Left cardiac atrium (tissue), 4 donors: ENCODE measurements at regions not wholly inside any gene's neighbourhood (a gene's known extent, or its start where the extent isn't known, plus 50 kb on each side); places are given as distances from the start of the nearest gene placed in this dataset.
"Not testable (repeated sequence)": the region's sequence is repeated elsewhere in the genome, so short reads cannot be mapped to it uniquely, and the experiment has no call there.

Source experiments
- ATAC-seq, 2 donors: fragments of 200-7000 bp; cut with Tn5 transposase; one replicate each; pipeline ENCODE4 v1.9.1; 2020; ENCODE audit warnings: mild to moderate bottlenecking in 2 of 2, moderate library complexity in 2 of 2
- DNase-seq: peaks from one replicate; pipeline ENCODE4 v3.0.0-alpha.2; 2020
- intact Hi-C, 2 donors: fragments of 100-400 bp; cut with DNase I; formaldehyde crosslinking; loops; one replicate each; pipeline versions ENCODE4 v1.14.1 to v1.15.1; 2022 to 2023
- donor health status: DM: no; HTN: yes; CAD: no.
- donor health status: DM: no; HTN: yes; CAD: no; lungs with severe emphysema.
- donor health status: DM: yes; HTN: yes; CAD: no.
- donor health status: Dilated cardiomyopathy.

DNA sequence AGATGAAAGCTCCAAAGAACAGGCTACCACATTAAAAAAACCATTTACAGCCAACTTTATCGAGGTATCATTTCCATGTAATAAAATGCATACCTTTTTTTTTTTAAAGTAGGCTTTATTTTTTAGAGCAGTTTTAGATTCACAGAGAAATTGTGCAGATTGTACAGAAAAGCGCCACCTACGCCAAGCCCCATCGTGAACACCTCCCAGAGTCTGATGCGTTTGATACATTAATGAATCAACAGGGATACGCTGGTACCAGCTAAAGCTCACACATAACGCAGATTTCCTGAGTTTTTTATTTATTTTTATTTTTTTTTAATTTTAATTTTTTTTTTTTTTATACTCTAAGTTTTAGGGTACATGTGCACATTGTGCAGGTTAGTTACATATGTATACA, 129.9 kb downstream of the KIF26A start:
- intact Hi-C loops, result no loop called here
- ATAC-seq (no peak), DNase-seq (no peak)

DNA sequence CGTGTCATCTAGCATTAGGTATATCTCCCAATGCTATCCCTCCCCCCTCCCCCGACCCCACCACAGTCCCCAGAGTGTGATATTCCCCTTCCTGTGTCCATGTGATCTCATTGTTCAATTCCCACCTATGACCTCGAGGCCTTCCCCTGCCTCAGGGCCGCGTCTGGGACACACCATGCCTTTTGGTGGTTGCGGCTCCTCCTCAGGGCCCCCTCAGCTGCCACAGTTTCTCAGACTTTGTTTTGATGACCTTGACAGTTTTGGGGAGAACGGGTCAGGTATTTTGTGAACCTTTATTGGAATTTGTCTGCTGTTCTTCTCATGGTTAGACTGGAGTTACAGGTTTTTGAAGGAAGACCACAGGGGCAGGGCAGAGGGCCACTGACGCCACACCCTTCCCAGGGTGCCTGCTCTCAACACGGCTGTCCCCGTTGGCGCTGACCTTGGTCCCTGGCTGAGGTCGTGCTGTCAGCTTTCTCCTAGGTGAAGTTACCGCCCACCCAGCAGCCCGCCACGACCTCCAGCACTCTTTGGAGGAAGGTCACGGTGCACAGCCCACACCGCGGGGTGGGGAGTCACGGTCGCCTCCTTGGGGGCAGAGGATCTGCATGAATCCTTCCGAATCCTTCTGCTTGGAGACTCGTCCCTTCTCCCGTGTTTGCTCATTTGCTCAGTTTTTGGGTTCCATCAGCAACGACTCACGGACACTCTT, 130.5 kb downstream of the KIF26A start:
- DNase-seq, result no peak
- intact Hi-C loops, result no loop called here
- ATAC-seq, result no peak

DNA sequence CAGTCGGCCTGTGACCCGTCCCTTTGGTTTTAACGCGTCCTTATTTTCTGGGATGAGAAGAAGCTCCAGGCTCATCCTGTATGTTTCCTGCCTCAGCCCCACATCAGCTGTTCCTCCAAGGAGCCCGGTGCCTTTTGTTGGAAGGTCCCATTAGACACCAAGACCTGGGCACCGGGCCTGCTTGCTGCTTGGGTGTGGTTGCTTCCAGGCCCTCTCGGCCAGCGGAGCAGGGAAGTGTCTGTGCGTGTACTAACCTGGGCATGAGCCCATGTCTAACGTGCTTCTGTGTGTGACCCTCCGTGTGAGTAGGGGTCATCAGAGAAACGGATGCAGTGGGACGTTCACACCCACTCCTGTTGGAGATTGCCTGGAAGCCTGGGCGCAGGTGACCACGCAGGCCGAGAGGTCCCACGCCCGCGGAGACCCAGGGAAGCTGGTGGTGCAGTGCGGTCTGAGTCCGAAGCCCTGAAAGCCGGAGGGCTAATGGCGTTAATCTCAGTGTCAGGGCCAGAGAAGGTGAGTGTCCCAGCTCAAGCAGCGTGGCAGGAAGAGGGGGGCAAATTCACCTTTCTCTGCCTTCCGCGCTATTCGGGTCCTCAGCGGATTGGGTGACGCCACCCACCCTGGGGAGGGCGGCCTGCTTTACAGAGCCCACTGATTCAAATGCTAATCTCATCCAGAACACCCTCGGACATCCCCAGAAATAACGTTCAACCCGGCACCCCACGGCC, 131.3 kb downstream of the KIF26A start:
- intact Hi-C loops, ATAC-seq, DNase-seq: not testable (repeated sequence)

DNA sequence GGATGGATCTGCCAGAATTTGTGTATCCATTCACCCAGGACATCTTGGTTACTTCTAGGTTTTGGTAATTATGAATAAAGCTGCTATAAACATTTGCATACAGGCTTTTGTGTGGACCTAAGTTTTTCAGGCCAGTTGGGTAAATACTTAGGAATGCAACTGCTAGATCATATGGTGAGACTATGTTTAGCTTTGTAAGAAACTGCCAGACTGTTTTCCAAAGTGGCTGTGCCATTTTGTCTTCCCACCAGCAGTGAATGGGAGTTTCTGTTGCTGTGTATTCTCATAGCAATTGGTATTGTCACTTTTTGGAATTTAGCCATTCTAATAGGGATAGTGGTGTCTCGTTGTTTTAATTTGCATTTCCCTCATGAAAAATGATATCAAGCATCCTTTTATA, 133.0 kb downstream of the KIF26A start:
- DNase-seq, result no peak
- intact Hi-C loops, result no loop called here
- no peak for ATAC-seq

GRCh38 chr14:104274806-104275205, 136.4 kb downstream of the KIF26A start:
- ATAC-seq (no peak), DNase-seq (no peak)
- intact Hi-C loops, result no loop called here

GRCh38 chr14:104277416-104278213, 139.2 kb downstream of the KIF26A start:
- intact Hi-C loops, result no loop called here
- DNase-seq (no peak), ATAC-seq (no peak)

- intact Hi-C loops, result no loop called here
- no peak for DNase-seq
- no peak for ATAC-seq
These were observed 139.8 kb downstream of the KIF26A start for GRCh38 chr14:104278214-104278534.

DNA sequence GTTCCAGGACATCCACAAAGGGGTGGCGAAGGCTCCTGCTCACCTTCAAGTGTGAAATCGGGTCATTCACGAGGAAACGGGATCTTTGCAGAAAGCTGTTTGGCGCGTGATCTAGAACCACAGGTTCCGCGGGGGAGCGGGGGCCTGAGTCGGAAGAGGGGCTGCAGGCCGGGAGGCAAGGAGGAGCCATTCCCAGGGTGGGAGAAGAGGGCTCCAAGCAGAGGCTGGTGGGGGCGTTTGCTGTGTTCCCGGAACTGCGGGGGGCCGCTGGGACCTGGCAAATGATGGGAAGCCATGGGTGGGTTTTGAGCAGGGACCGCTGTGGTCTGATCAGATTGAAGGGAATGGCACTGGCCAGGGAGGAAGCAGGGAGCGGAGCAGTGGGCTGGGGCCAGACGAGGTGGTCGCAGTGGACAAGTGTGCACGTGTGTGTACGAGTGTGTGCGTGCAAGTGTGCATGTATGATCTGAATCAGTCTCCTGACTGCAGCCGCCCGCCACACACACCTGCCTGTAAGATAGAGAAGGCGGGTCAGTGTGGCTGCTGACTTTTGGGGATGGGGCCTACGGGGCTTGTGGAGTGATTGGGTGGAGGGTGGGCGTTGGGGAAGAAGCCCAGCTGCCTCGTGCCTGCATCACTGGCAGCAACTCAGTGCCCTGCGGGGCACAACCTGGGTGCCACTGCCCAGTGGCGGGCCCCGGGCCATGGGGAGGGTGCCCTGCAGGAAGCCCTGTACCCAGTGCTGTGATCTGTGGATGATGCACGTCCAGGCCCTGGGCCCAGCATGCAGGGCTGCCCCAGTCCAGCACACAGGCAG, 141.9 kb downstream of the KIF26A start:
- ATAC-seq (no peak), DNase-seq (no peak)
- intact Hi-C loops, result no loop called here

- ATAC-seq, result no peak
- DNase-seq, result no peak
- intact Hi-C loops, result no loop called here
These were observed 142.7 kb downstream of the KIF26A start for GRCh38 chr14:104280902-104281767.

DNA sequence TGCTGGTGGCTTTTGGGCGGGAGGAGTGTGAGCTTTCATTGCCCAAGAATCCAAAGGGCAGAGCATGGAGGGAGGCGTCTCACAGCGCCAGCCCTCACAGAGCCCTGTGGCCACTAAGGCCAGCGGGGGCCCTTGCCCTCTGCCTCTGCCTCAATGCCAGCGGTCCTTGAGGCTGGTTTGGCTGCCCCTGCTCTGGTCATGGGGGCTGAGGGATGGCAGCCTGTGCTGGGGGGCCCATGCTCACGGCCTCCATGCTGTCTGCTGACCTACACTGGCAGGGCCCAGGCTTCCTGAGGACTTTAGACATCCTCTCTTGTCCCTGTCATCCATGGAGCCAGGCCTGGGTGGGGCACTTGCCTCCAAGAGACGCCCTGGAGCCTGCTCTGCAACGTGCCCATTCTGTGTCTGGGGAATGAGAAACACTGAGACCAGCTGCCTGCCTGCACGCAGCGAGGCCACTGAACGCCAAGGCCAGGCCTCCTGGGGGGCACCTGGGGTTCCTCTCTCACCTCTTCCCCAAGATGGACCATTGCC, 143.4 kb downstream of the KIF26A start:
- intact Hi-C loops, result no loop called here
- ATAC-seq (no peak), DNase-seq (peak; percentile 12)

- no peak for ATAC-seq
- peak; percentile 15 for DNase-seq
- intact Hi-C loops, result no loop called here
These were observed 144.2 kb downstream of the KIF26A start for GRCh38 chr14:104282332-104283196.

DNA sequence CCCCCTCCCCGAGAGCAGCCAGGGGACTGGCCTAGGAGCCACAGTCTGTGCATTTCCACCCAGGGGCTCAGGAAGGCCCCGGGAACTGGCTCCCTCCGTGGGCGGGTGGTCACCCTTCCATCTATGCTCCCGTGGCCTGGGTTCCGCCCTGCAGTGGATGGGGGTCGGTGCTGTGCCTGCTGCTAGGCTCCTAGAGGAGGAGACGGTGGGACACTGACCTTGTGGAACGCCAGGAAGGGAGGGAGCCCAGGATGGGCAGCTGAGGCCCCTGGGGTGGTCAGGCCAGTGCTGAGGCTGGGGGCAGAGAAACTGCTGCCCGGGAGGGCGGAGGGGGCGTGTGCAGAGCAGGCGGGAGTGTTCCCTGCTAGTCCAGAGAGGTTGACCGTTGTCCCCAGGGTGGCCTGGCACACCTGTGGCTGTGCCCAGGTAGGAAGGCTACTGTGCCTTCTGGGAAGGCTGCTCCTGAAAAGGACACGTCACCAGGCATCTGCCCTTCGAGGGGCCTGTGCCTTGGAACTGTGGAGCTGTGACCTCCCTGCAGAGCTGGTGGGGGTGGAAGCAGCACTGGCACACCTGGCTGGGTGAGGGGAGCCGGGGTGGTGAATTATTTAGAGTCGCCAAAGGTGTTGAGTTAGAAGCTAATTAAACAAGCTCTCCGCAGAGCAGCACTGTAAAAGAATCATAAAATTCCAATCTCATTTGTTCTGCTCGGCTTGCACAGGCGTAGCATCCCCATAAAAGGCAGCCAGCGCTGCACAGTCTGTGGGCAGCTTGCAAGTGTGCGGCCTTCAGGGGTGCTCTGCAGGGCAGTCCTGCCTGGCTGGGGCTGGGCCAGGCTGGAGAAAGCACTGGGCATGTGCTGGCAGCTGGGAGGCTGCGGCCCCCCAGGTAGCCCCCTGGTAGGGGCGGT, 145.1 kb downstream of the KIF26A start:
- ATAC-seq, result no peak
- peak; percentile 11 for DNase-seq
- intact Hi-C loops, result no loop called here

DNA sequence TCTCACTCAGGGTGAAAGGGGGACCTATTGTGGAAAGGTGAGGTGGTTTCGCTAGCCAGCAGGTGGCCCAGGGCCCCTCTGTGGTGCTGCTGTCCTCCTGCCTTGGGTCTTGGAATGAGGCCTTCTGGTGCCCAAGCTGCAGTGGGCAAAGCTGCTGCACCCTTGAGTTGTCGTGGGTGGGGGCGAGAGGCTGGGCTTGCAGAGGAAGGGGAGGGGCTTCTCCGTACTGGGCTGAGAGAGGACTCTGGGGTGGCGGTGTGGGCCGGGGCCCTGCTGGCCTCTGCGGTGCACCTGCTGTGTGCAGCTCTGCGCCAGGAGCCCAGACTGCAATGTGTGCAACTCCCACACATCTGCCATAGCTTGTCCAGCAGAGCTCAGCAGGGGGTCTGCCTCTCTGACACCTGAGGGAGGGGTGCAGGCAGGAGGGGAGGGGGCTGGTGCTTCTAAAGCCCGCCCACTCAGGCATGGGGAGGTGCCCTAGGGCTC, 145.8 kb downstream of the KIF26A start:
- DNase-seq, result peak; percentile 5

GRCh38 chr14:104284636-104285507, 146.5 kb downstream of the KIF26A start:
- ATAC-seq, result no peak
- intact Hi-C loops, result no loop called here
- DNase-seq, result peak; percentile 13

More for the DNA sequence above, 145.8 kb downstream of the KIF26A start:
- intact Hi-C loops, result no loop called here
- ATAC-seq, result no peak

GRCh38 chr14:104285508-104285840, 147.1 kb downstream of the KIF26A start:
- peak; percentile 6 for DNase-seq
- intact Hi-C loops, result no loop called here
- no peak for ATAC-seq
